Naive thymus-derived CD4-positive, alpha-beta T cell (primary cell): ENCODE measurements at regions not wholly inside any gene's neighbourhood (a gene's known extent, or its start where the extent isn't known, plus 50 kb on each side); places are given as distances from the start of the nearest gene placed in this dataset.
A peak's percentile ranks its signal among the peaks of the same experiment; 100 is the strongest.

ENCODE experiments used
- ATAC-seq: fragments of 150-1000 bp; cut with Tn5 transposase; 2 replicates; pipeline ENCODE4 v1.10.0; 2021; ENCODE audit warnings: mild to moderate bottlenecking, moderate library complexity
- CTCF ChIA-PET: fragments of 350-600 bp; sonication (Branson Sonifier 250); formaldehyde crosslinking; loops from one replicate; lab custom pipeline; 2021; ENCODE audit warnings: antibody characterized with exemption; lab: Charles Lee
- POLR2A ChIA-PET: fragments of 350-600 bp; sonication (Branson Sonifier 250); formaldehyde crosslinking; loops from one replicate; lab custom pipeline; 2021; ENCODE audit warnings: antibody characterized with exemption, inconsistent platforms; lab: Charles Lee
- DNase-seq, 9 donors: peaks; one replicate each; pipeline versions ENCODE4 v3.0.0 to v3.0.0-alpha.2; 2020 to 2022; ENCODE audit warnings: mixed read lengths in 1 of 9
- H3K27ac ChIP-seq: one replicate; pipeline ENCODE4 v1.7.0; 2013; ENCODE audit warnings: mild to moderate bottlenecking, low read depth, low read length, moderate library complexity
- H3K27me3 ChIP-seq, 2 donors: one replicate each; pipeline ENCODE4 v1.7.0; 2013; ENCODE audit warnings: low read length in 2 of 2, mild to moderate bottlenecking in 2 of 2, moderate library complexity in 2 of 2; ENCODE audit not compliant: control insufficient read depth in 2 of 2, insufficient read depth in 2 of 2
- H3K36me3 ChIP-seq, 3 experiments: 1 replicate in 2 of 3; 2 replicates in 1 of 3; pipeline ENCODE4 v1.7.0; 2013; ENCODE audit warnings: low read length in 3 of 3, mild to moderate bottlenecking in 3 of 3, moderate library complexity in 1 of 3; ENCODE audit not compliant: insufficient read depth in 3 of 3, control insufficient read depth in 2 of 3
- H3K4me1 ChIP-seq, 2 donors: one replicate each; pipeline ENCODE4 v1.7.0; 2013; ENCODE audit warnings: low read length in 2 of 2, mild to moderate bottlenecking in 2 of 2, moderate library complexity in 1 of 2; ENCODE audit not compliant: control insufficient read depth in 2 of 2, insufficient read depth in 2 of 2
- H3K4me3 ChIP-seq: 2 replicates; pipeline ENCODE4 v1.7.0; 2013; ENCODE audit warnings: mild to moderate bottlenecking, low read length
- H3K9me3 ChIP-seq, 3 experiments: 1 replicate in 2 of 3; 2 replicates in 1 of 3; pipeline ENCODE4 v1.7.0; 2013; ENCODE audit warnings: low read length in 3 of 3; ENCODE audit not compliant: control insufficient read depth in 2 of 3
- H3K27ac Mint-ChIP-seq, 9 donors: one replicate each; pipeline ENCODE4 v1.8.0; 2020 to 2022; ENCODE audit warnings: mixed read lengths in 9 of 9, mild to moderate bottlenecking in 8 of 9, moderate library complexity in 5 of 9, inconsistent platforms in 2 of 9
- H3K27me3 Mint-ChIP-seq, 5 donors: one replicate each; pipeline ENCODE4 v1.8.0; 2021 to 2022; ENCODE audit warnings: mixed read lengths in 5 of 5, mild to moderate bottlenecking in 1 of 5
- H3K36me3 Mint-ChIP-seq, 5 donors: one replicate each; pipeline ENCODE4 v1.8.0; 2020 to 2022; ENCODE audit warnings: mixed read lengths in 5 of 5, mild to moderate bottlenecking in 3 of 5, inconsistent platforms in 1 of 5
- H3K4me1 Mint-ChIP-seq, 7 donors: one replicate each; pipeline ENCODE4 v1.8.0; 2020 to 2022; ENCODE audit warnings: mixed read lengths in 7 of 7, mild to moderate bottlenecking in 3 of 7, inconsistent platforms in 1 of 7
- H3K4me3 Mint-ChIP-seq, 10 donors: one replicate each; pipeline ENCODE4 v1.8.0; 2020 to 2022; ENCODE audit warnings: mild to moderate bottlenecking in 10 of 10, mixed read lengths in 10 of 10, moderate library complexity in 6 of 10, inconsistent platforms in 2 of 10
- H3K9me3 Mint-ChIP-seq, 11 donors: one replicate each; pipeline ENCODE4 v1.8.0; 2020 to 2022; ENCODE audit warnings: mixed read lengths in 11 of 11, mild to moderate bottlenecking in 4 of 11, inconsistent platforms in 1 of 11, moderate library complexity in 1 of 11
- intact Hi-C, 2 donors: fragments of 100-400 bp; cut with micrococcal nuclease; formaldehyde crosslinking; loops; one replicate each; pipeline ENCODE4 v1.15.1; 2023

DNA sequence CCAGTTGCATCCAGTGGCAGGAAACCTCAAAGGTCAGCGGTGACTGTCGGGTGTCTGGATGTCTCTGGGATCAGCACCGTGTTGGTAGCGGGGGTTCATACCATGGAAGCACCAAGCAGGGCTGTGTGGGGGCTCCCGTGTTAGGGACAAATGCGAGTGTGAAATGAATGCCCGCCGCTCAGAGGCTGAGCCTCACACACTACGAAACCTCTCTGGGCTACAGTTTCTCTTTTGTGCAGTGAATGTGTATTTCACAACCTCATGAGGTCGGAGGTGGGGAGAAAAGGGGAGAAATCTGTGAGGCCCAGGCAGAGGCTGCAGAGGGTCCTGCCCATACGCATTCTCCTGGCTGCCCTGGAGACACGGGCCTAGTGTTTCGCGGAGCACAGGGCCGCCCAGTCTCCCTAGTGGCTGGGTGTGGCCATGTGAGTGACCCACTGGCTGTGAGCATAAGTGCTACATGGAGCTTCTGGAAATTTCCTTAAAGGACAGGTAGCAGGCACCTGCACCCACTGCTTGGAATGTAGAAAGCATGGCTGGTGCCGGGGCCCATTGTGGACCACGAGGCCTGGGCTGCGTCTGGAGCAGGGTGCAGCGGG is 138.0 kb upstream of the GLI2 start:
- intact Hi-C loops, result no loop called here

DNA sequence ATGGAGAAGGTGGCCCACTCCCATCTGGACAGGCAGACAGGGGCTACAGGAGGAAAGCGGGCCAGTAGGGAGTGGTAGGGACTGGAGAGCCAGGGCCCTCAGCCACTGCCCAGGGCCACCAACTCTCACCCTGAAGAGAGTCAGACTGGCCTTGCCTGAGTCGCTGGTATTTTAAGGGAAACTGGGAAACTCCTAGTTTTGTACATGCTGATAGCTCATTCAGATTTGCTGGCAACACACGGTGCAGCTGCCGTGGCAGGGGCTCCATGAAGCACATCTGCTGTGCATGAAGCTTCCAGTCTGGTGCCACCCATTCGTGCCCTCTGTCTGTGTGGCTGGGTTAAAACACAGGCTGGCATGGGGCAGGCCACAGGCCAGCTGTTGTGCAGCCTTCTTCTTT is 137.3 kb upstream of the GLI2 start:
- H3K4me3 ChIP-seq, result no peak overlapping the region
- Mint-ChIP-seq H3K4me3 (no peak overlapping the region), H3K9me3 (peaks cover 0 to 2% (median 0%) of the 10 kb centered on the region in 11 donors), H3K27ac (no peak overlapping the region), H3K4me1 (no peaks in the 10 kb centered on the region), H3K27me3 (peaks cover 0 to 7% (median 2%) of the 10 kb centered on the region in 5 donors), H3K36me3 (no peaks in the 10 kb centered on the region)
- intact Hi-C loops, result no loop called here
- no peaks in the 10 kb centered on the region for H3K4me1 ChIP-seq
- H3K27me3 ChIP-seq, result no peaks in the 10 kb centered on the region
- no peaks in the 10 kb centered on the region for H3K9me3 ChIP-seq
- ATAC-seq (no peak), DNase-seq (no peak)
- no peaks in the 10 kb centered on the region for H3K36me3 ChIP-seq
- CTCF ChIA-PET, result no interaction called here
- POLR2A ChIA-PET, result no interaction called here
- no peak overlapping the region for H3K27ac ChIP-seq

More for the DNA sequence above, 138.0 kb upstream of the GLI2 start:
- POLR2A ChIA-PET, result no interaction called here
- no peaks in the 10 kb centered on the region for H3K4me1 Mint-ChIP-seq
- H3K27me3 Mint-ChIP-seq, result peaks cover 0 to 7% (median 4%) of the 10 kb centered on the region in 5 donors
- peaks cover 0 to 2% (median 0%) of the 10 kb centered on the region in 11 donors for H3K9me3 Mint-ChIP-seq
- Histone ChIP-seq H3K36me3 (no peaks in the 10 kb centered on the region), H3K27ac (no peak overlapping the region), H3K4me3 (no peak overlapping the region), H3K4me1 (no peaks in the 10 kb centered on the region), H3K27me3 (no peaks in the 10 kb centered on the region), H3K9me3 (no peaks in the 10 kb centered on the region)
- CTCF ChIA-PET, result no interaction called here
- no peak overlapping the region for H3K4me3 Mint-ChIP-seq
- DNase-seq (no peak), ATAC-seq (no peak)
- no peaks in the 10 kb centered on the region for H3K36me3 Mint-ChIP-seq
- H3K27ac Mint-ChIP-seq, result no peak overlapping the region

DNA sequence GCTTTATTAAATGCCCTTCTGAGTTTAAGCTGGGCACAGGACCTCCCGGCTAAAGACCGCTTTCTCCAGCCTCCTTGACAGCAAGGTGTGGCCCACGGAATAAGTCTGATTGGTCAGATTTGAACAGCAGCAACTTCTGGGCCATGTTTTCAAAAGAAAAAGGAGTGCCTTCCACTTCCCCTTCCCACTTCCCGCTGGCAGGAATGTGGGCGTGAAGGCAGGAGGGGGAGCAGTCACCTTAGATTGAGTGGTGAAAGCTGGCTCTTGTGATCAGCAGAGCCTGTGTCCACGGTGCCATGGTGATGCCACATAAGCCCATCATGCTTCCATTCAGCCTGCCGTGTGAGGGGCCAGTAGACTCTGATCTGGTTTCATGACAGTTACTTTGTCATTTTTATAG is 136.6 kb upstream of the GLI2 start:
- no peak overlapping the region for H3K27ac Mint-ChIP-seq
- no peaks in the 10 kb centered on the region for H3K36me3 ChIP-seq
- DNase-seq (no peak), ATAC-seq (no peak)
- peaks cover 0 to 12% (median 4%) of the 10 kb centered on the region in 5 donors for H3K27me3 Mint-ChIP-seq
- no peak overlapping the region for H3K4me3 ChIP-seq
- no peak overlapping the region for H3K4me3 Mint-ChIP-seq
- ChIA-PET CTCF (no interaction called here), POLR2A (no interaction called here)
- H3K4me1 Mint-ChIP-seq, result no peaks in the 10 kb centered on the region
- no peaks in the 10 kb centered on the region for H3K9me3 ChIP-seq
- peaks cover 0 to 2% (median 0%) of the 10 kb centered on the region in 11 donors for H3K9me3 Mint-ChIP-seq
- H3K4me1 ChIP-seq, result no peaks in the 10 kb centered on the region
- H3K27ac ChIP-seq, result no peak overlapping the region
- H3K36me3 Mint-ChIP-seq, result no peaks in the 10 kb centered on the region
- H3K27me3 ChIP-seq, result no peaks in the 10 kb centered on the region
- intact Hi-C loops, result no loop called here

DNA sequence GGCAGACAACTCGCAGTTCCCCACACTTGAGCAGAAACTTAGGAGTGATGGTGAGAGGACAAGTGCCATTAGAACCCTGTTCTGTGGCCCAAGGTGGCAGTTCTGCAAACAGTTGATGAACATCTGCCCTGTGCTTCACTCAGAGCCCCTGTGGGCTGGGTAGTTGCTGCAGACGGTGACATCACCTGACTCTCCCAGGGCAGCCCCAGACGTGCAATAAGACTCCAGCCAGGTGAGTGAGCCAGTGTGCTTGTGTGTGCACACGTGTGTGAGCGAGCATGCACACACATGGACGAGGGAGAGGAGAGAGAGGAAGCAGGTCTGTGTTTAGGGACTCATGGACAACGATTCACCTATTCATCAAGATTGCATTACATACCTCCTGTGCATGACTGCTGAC is 136.0 kb upstream of the GLI2 start:
- no peak for ATAC-seq
- H3K27me3 ChIP-seq, result no peaks in the 10 kb centered on the region
- POLR2A ChIA-PET, result no interaction called here
- H3K9me3 Mint-ChIP-seq, result peaks cover 0 to 3% (median 0%) of the 10 kb centered on the region in 11 donors
- H3K4me1 Mint-ChIP-seq, result peaks cover 0 to 3% (median 0%) of the 10 kb centered on the region in 7 donors
- H3K27me3 Mint-ChIP-seq, result peaks cover 0 to 12% (median 9%) of the 10 kb centered on the region in 5 donors
- no peak overlapping the region for H3K4me3 Mint-ChIP-seq
- no peaks in the 10 kb centered on the region for H3K9me3 ChIP-seq
- intact Hi-C loops, result no loop called here
- CTCF ChIA-PET, result no interaction called here
- no peaks in the 10 kb centered on the region for H3K4me1 ChIP-seq
- H3K36me3 ChIP-seq, result no peaks in the 10 kb centered on the region
- H3K36me3 Mint-ChIP-seq, result no peaks in the 10 kb centered on the region
- no peak overlapping the region for H3K27ac Mint-ChIP-seq
- no peak overlapping the region for H3K4me3 ChIP-seq
- DNase-seq, result no peak
- H3K27ac ChIP-seq, result no peak overlapping the region

DNA sequence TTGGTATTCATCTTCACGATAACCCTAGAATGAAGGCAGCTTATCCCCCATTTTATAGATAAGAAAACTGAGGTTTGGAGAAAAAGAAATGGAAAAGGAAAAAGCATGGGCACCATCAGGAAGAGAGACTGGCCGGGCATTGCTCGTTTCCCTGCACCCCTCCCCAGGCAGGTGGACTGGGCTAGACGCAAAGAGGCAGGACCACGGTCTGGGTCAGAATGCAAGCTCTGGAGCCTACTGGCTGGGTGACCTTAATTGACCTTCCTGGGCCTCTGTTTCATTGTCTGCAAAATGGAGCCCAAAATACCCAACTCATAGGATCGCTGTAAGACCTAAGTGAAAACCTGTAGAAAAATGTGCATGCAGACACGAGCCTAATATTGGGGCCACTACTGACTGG is 135.3 kb upstream of the GLI2 start:
- Mint-ChIP-seq H3K27ac (peak overlapping the region in 1 of 9 donors; percentile 59), H3K36me3 (no peaks in the 10 kb centered on the region), H3K4me3 (no peak overlapping the region), H3K27me3 (peaks cover 0 to 16% (median 10%) of the 10 kb centered on the region in 5 donors), H3K9me3 (peaks cover 0 to 3% (median 0%) of the 10 kb centered on the region in 11 donors), H3K4me1 (peaks cover 0 to 3% (median 0%) of the 10 kb centered on the region in 7 donors)
- no peaks in the 10 kb centered on the region for H3K9me3 ChIP-seq
- CTCF ChIA-PET, result no interaction called here
- H3K4me3 ChIP-seq, result no peak overlapping the region
- intact Hi-C loops, result no loop called here
- no peaks in the 10 kb centered on the region for H3K27me3 ChIP-seq
- no peaks in the 10 kb centered on the region for H3K36me3 ChIP-seq
- no peak for ATAC-seq
- POLR2A ChIA-PET, result no interaction called here
- DNase-seq, result no peak
- H3K4me1 ChIP-seq, result no peaks in the 10 kb centered on the region
- no peak overlapping the region for H3K27ac ChIP-seq

DNA sequence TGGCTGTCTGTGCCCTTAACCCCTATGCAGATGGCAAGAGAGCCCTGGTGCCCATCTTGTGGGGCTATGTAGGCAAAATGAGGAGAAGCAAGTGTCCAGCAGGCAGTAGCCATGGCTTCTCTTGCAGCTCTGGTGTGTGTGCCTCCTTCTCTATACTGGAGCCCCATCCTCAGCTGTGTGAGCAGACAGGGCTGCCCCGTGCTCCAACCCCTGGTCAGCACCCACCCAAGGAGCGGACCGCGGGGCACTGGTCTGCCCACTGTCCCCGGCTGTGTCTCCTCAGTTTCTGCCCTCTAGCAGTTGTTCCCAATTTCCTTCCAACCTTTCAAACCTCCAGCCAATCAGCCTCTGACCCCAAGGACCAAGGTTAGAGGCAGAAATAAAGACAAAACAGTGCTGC is 134.9 kb upstream of the GLI2 start:
- no peak for DNase-seq
- intact Hi-C loops, result no loop called here
- Mint-ChIP-seq H3K9me3 (peaks cover 0 to 3% (median 0%) of the 10 kb centered on the region in 11 donors), H3K27ac (no peak overlapping the region), H3K4me1 (peaks cover 0 to 3% (median 0%) of the 10 kb centered on the region in 7 donors), H3K27me3 (peaks cover 0 to 19% (median 15%) of the 10 kb centered on the region in 5 donors), H3K4me3 (no peak overlapping the region), H3K36me3 (no peaks in the 10 kb centered on the region)
- no peaks in the 10 kb centered on the region for H3K9me3 ChIP-seq
- no peak overlapping the region for H3K27ac ChIP-seq
- ChIA-PET POLR2A (no interaction called here), CTCF (no interaction called here)
- ATAC-seq, result no peak
- H3K36me3 ChIP-seq, result no peaks in the 10 kb centered on the region
- no peak overlapping the region for H3K4me3 ChIP-seq
- no peaks in the 10 kb centered on the region for H3K4me1 ChIP-seq
- no peaks in the 10 kb centered on the region for H3K27me3 ChIP-seq

DNA sequence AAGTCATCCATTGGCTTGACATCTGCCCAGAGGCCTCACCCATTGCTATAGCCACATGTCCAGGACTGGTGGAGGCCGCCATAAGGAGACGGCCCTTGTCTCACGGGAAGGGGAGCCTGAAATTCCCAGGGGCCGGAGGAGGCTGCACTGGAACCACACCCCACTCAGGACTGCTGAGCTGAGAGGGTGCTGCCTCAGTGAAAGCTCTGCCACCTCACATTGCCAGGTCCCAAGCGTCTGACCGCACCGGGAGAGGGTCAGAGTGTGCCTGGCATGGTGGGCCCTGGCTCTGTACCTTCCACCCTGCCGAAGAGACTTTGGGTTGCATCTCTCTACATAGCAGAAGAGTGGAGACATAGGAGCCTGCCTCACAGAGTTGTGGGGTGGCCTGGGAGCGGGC is 134.1 kb upstream of the GLI2 start:
- no peaks in the 10 kb centered on the region for H3K36me3 ChIP-seq
- Mint-ChIP-seq H3K27me3 (peaks cover 0 to 20% (median 16%) of the 10 kb centered on the region in 5 donors), H3K36me3 (no peaks in the 10 kb centered on the region), H3K4me1 (peaks cover 0 to 6% (median 0%) of the 10 kb centered on the region in 7 donors), H3K27ac (no peak overlapping the region), H3K4me3 (no peak overlapping the region), H3K9me3 (peaks cover 0 to 3% (median 0%) of the 10 kb centered on the region in 11 donors)
- H3K27me3 ChIP-seq, result no peaks in the 10 kb centered on the region
- intact Hi-C loops, result no loop called here
- no peaks in the 10 kb centered on the region for H3K9me3 ChIP-seq
- DNase-seq (no peak), ATAC-seq (no peak)
- H3K27ac ChIP-seq, result no peak overlapping the region
- no peak overlapping the region for H3K4me3 ChIP-seq
- H3K4me1 ChIP-seq, result no peaks in the 10 kb centered on the region
- CTCF ChIA-PET, result no interaction called here
- POLR2A ChIA-PET, result no interaction called here
